PC-3 (cell line): ENCODE measurements at regions not wholly inside any gene's neighbourhood (a gene's known extent, or its start where the extent isn't known, plus 50 kb on each side); places are given as distances from the start of the nearest gene placed in this dataset.

Experiments
- ATAC-seq: fragments of 200-7000 bp; cut with Tn5 transposase; 2 replicates; pipeline ENCODE4 v1.9.1; 2020; ENCODE audit warnings: mild to moderate bottlenecking, moderate library complexity
- BruUV-seq: library from RNA; stranded (reverse); fragments of 400-500 nt; replicated peaks from 2 replicates; lab custom pipeline; 2021; lab: Mats Ljungman, UMichigan
- CTCF ChIA-PET: fragments of 300-600 bp; sonication (Branson Sonifier 250); formaldehyde crosslinking; loops from one replicate; lab custom pipeline; 2022; ENCODE audit warnings: antibody characterized with exemption; lab: Charles Lee
- POLR2A ChIA-PET: fragments of 300-600 bp; sonication (Branson Sonifier 250); formaldehyde crosslinking; loops from one replicate; lab custom pipeline; 2022; ENCODE audit warnings: antibody characterized with exemption; ENCODE audit not compliant: unreplicated experiment; lab: Charles Lee
- DNase-seq: peaks from one replicate; pipeline ENCODE4 v3.0.0-alpha.2; 2015
- H2AFZ ChIP-seq: fragments of 300-600 bp; sonication (generic); 2 replicates; pipeline ENCODE4 v1.6.0; 2016; ENCODE audit warnings: antibody characterized with exemption, low read length
- H3F3A ChIP-seq: fragments of 300-600 bp; sonication (generic); one replicate; pipeline ENCODE4 v1.6.0; 2017; ENCODE audit warnings: antibody characterized with exemption, low read length, control low read depth, mild to moderate bottlenecking; ENCODE audit not compliant: unreplicated experiment
- H3K27ac ChIP-seq: fragments of 300-600 bp; sonication (generic); 2 replicates; pipeline ENCODE4 v1.5.1; 2016; ENCODE audit warnings: mild to moderate bottlenecking, low read length
- H3K27me3 ChIP-seq: fragments of 300-600 bp; sonication (generic); 2 replicates; pipeline ENCODE4 v1.6.1; 2016; ENCODE audit warnings: low read length, mixed read lengths
- H3K36me3 ChIP-seq: fragments of 300-600 bp; sonication (generic); 2 replicates; pipeline ENCODE4 v1.6.1; 2016; ENCODE audit warnings: low read depth, mixed run types, low read length, mixed read lengths
- H3K4me1 ChIP-seq: fragments of 300-600 bp; sonication (generic); 2 replicates; pipeline ENCODE4 v1.5.1; 2016; ENCODE audit warnings: low read length; ENCODE audit not compliant: insufficient read depth
- H3K4me2 ChIP-seq: fragments of 300-600 bp; sonication (generic); 2 replicates; pipeline ENCODE4 v1.6.0; 2016; ENCODE audit warnings: low read length
- H3K4me3 ChIP-seq: fragments of 300-600 bp; sonication (generic); 2 replicates; pipeline ENCODE4 v1.5.1; 2016; ENCODE audit warnings: mild to moderate bottlenecking, low read length, mixed read lengths
- H3K79me2 ChIP-seq: fragments of 300-600 bp; sonication (generic); 2 replicates; pipeline ENCODE4 v1.6.1; 2017; ENCODE audit warnings: low read length, mixed read lengths
- H3K9ac ChIP-seq: fragments of 300-600 bp; sonication (generic); 2 replicates; pipeline ENCODE4 v1.6.0; 2016; ENCODE audit warnings: mild to moderate bottlenecking, low read length
- H3K9me2 ChIP-seq: fragments of 300-600 bp; sonication (generic); replicated peaks from 2 replicates; pipeline ENCODE4 v1.6.1; 2016; ENCODE audit warnings: mixed run types, low read length, mixed read lengths
- H3K9me3 ChIP-seq: fragments of 300-600 bp; sonication (generic); 2 replicates; pipeline ENCODE4 v1.6.1; 2016; ENCODE audit warnings: low read length, mixed read lengths
- H4K20me1 ChIP-seq: fragments of 300-600 bp; sonication (generic); 2 replicates; pipeline ENCODE4 v1.6.1; 2016; ENCODE audit warnings: low read length, mixed read lengths
- EZH2 ChIP-seq: fragments of 300-600 bp; sonication (generic); IDR thresholded peaks from one replicate; pipeline ENCODE4 v1.6.1; 2017; ENCODE audit warnings: antibody characterized with exemption, mild to moderate bottlenecking, low read length; ENCODE audit not compliant: unreplicated experiment
- EZH2phosphoT487 ChIP-seq: fragments of 300-600 bp; sonication (generic); IDR thresholded peaks from 2 replicates; pipeline ENCODE4 v1.6.1; 2018; ENCODE audit warnings: mild to moderate bottlenecking, antibody characterized with exemption, low read length, borderline replicate concordance
- intact Hi-C: fragments of 100-400 bp; cut with micrococcal nuclease; formaldehyde crosslinking; loops from 2 replicates; pipeline ENCODE4 v1.9.0; 2023
- TF ChIP-seq, protein P1 (sequence below): fragments of 300-600 bp; sonication (generic); conservative IDR thresholded peaks from 2 replicates; pipeline ENCODE4 v1.5.1; 2017; ENCODE audit warnings: antibody characterized with exemption, low read depth, mild to moderate bottlenecking, low read length

DNA sequence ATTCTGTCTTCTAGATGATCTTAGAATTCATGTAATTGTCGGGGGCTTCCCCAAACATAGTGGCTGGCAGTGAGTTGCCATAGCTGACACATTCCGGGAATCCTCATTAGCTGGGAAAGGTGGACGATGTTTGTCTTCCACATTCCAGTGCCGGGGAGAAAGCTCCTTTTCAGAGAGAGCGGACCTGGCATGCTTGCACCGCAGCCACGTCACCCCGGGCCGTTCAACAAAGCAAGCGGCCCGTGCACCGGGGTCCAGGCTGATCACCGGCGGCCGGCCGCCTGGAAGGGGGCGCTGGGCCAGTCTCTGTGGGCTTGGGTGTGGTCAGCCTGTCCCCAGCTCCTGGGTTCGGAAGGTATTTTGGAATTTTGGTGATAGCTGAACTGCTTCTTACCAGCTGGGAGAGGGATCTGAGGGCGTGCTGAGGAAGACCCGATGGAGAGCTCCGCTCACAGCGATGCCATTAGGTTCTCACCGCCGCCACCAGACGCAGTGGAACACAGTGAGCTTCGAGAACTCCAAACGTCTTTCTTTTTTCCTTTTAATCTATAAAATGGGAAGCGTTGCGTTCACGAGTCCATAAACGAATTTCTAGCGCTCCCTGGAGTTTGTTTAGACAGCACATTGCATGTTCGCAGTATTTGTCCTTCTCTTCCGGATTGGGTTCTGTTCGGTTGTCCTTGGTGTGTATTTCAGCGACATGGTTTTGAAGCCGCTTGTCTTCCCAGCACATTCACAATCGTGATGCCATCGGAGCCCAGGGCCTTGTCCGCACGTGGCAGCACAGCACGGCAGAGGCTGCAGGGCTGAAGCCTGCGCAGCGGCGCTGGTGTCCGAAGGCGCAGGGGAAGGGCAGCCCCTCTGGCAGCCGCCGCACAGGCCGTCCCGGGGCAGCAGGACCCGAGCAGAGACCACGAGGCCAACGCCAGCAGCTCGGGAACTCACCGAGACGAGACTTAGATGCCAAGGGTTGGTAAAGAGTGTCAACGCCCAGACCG, 557.6 kb downstream of the QKI start:
- Histone ChIP-seq H3K27me3 (peaks cover 13% of the 10 kb centered on the region; the same call in 1 of the 2 replicates), H3K27ac (no peak overlapping the region), H3K9me3 (no peaks in the 10 kb centered on the region), H3K4me3 (no peak overlapping the region; the same call in 1 of the 2 replicates), H3K9ac (no peak overlapping the region), H4K20me1 (no peaks in the 10 kb centered on the region), H3K36me3 (no peaks in the 10 kb centered on the region), H3K4me1 (no peaks in the 10 kb centered on the region), H2AFZ (0 out of 2 replicates have a peak overlapping the region, but pooled peaks have one; percentile 13), H3K9me2 (no peaks in the 10 kb centered on the region), H3F3A (no peaks in the 10 kb centered on the region), H3K4me2 (0 out of 2 replicates have a peak overlapping the region, but pooled peaks have one; percentile 28), H3K79me2 (no peaks in the 10 kb centered on the region)
- ATAC-seq = no peak
- no TSS peak for BruUV-seq
- intact Hi-C loops = no loop called here
- CTCF ChIA-PET = no interaction called here
- DNase-seq = no peak
- TF ChIP-seq EZH2phosphoT487 (no peak), EZH2 (no peak)
- TF ChIP-seq, protein P1, sequence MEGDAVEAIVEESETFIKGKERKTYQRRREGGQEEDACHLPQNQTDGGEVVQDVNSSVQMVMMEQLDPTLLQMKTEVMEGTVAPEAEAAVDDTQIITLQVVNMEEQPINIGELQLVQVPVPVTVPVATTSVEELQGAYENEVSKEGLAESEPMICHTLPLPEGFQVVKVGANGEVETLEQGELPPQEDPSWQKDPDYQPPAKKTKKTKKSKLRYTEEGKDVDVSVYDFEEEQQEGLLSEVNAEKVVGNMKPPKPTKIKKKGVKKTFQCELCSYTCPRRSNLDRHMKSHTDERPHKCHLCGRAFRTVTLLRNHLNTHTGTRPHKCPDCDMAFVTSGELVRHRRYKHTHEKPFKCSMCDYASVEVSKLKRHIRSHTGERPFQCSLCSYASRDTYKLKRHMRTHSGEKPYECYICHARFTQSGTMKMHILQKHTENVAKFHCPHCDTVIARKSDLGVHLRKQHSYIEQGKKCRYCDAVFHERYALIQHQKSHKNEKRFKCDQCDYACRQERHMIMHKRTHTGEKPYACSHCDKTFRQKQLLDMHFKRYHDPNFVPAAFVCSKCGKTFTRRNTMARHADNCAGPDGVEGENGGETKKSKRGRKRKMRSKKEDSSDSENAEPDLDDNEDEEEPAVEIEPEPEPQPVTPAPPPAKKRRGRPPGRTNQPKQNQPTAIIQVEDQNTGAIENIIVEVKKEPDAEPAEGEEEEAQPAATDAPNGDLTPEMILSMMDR = no peak
- POLR2A ChIA-PET = no interaction called here

DNA sequence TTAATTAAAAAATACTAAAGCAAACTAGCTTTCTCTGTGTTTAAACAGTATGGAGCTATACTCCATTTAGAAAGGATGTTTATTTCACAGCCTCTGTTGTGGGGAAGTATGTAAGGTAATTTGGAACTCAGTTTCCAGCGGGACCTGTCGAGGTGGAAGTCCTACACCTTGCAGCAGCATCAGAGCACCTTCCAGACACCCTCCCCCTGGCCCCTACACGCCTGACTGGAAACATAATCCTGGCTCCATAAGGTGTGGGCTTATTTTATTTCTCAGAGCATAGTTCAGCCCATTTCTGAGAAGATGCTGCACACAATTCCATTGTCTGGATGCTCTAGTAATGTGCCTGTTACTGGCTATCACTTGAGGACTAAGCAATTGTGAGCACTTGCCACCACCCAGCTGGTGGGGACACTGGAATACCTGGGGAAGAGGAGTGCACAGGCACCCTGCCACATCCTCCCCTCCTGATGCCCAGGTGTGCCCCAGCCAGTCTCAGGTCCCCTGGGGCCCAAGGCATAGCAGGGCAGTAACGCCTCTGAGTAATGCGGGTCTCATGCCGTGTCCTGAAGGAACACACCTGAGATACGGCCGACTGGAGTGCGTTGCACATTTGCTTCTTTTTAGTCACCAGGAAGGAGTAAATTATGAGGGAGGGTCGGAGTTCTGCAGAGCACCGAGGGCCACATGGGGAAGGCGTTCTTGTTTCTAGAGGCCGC, 556.5 kb downstream of the QKI start:
- no peak overlapping the region for H3K9ac ChIP-seq
- H3K4me3 ChIP-seq = no peak overlapping the region
- BruUV-seq = no TSS peak
- H3K27me3 ChIP-seq = peaks cover 13% of the 10 kb centered on the region; the same call in 1 of the 2 replicates
- H3K79me2 ChIP-seq = no peaks in the 10 kb centered on the region
- no peak for TF ChIP-seq EZH2
- no peak for TF ChIP-seq EZH2phosphoT487
- TF ChIP-seq, protein P1 = no peak
- H3K4me2 ChIP-seq = no peak overlapping the region
- H3K36me3 ChIP-seq = no peaks in the 10 kb centered on the region
- DNase-seq (no peak), ATAC-seq (no peak)
- H3K9me2 ChIP-seq = no peaks in the 10 kb centered on the region
- intact Hi-C loops = no loop called here
- POLR2A ChIA-PET = no interaction called here
- no peak overlapping the region for H3K27ac ChIP-seq
- CTCF ChIA-PET = no interaction called here
- H3F3A ChIP-seq = no peaks in the 10 kb centered on the region
- H2AFZ ChIP-seq = no peak overlapping the region
- no peaks in the 10 kb centered on the region for H3K4me1 ChIP-seq
- no peaks in the 10 kb centered on the region for H4K20me1 ChIP-seq
- no peaks in the 10 kb centered on the region for H3K9me3 ChIP-seq
